Glutamatergic neuron (in vitro differentiated cells): ENCODE measurements at regions not wholly inside any gene's neighbourhood (a gene's known extent, or its start where the extent isn't known, plus 50 kb on each side); places are given as distances from the start of the nearest gene placed in this dataset.

Experiments
- DNase-seq: peaks from one replicate; pipeline ENCODE4 v3.0.0; 2022
- H3K27ac Mint-ChIP-seq: one replicate; pipeline ENCODE4 v1.8.0; 2020; ENCODE audit warnings: mild to moderate bottlenecking, mixed read lengths, inconsistent platforms; ENCODE audit not compliant: unreplicated experiment
- H3K27me3 Mint-ChIP-seq: one replicate; pipeline ENCODE4 v1.8.0; 2020; ENCODE audit warnings: mild to moderate bottlenecking, moderate library complexity, mixed read lengths, inconsistent platforms; ENCODE audit not compliant: unreplicated experiment
- H3K36me3 Mint-ChIP-seq: one replicate; pipeline ENCODE4 v1.8.0; 2020; ENCODE audit warnings: mild to moderate bottlenecking, mixed read lengths, inconsistent platforms; ENCODE audit not compliant: unreplicated experiment
- H3K4me1 Mint-ChIP-seq: one replicate; pipeline ENCODE4 v1.8.0; 2020; ENCODE audit warnings: mild to moderate bottlenecking, low read depth, mixed read lengths, inconsistent platforms; ENCODE audit not compliant: unreplicated experiment
- H3K4me3 Mint-ChIP-seq: one replicate; pipeline ENCODE4 v1.8.0; 2020; ENCODE audit warnings: mild to moderate bottlenecking, mixed read lengths, inconsistent platforms; ENCODE audit not compliant: unreplicated experiment
- H3K9me3 Mint-ChIP-seq: one replicate; pipeline ENCODE4 v1.8.0; 2020; ENCODE audit warnings: mild to moderate bottlenecking, moderate library complexity, mixed read lengths, inconsistent platforms; ENCODE audit not compliant: unreplicated experiment
- CTCF ChIP-seq: fragments of 200-600 bp; sonication (generic); IDR thresholded peaks from one replicate; pipeline ENCODE4 v1.5.0; 2021; ENCODE audit not compliant: partially characterized antibody, unreplicated experiment

- H3K36me3 Mint-ChIP-seq = no peaks in the 10 kb centered on the region
- DNase-seq = no peak
- H3K27ac Mint-ChIP-seq = no peak overlapping the region
- no peaks in the 10 kb centered on the region for H3K9me3 Mint-ChIP-seq
- no peak for TF ChIP-seq CTCF
- no peak overlapping the region for H3K4me3 Mint-ChIP-seq
- no peaks in the 10 kb centered on the region for H3K27me3 Mint-ChIP-seq
- no peaks in the 10 kb centered on the region for H3K4me1 Mint-ChIP-seq
Measured at GRCh38 chr2:60699617-60700016, 56.5 kb upstream of the PAPOLG start.

GRCh38 chr2:60706021-60706420 is 50.0 kb upstream of the PAPOLG start:
- no peaks in the 10 kb centered on the region for H3K27me3 Mint-ChIP-seq
- H3K27ac Mint-ChIP-seq = no peak overlapping the region
- H3K36me3 Mint-ChIP-seq = no peaks in the 10 kb centered on the region
- H3K4me3 Mint-ChIP-seq = no peak overlapping the region
- no peak for TF ChIP-seq CTCF
- no peaks in the 10 kb centered on the region for H3K4me1 Mint-ChIP-seq
- no peak for DNase-seq
- no peaks in the 10 kb centered on the region for H3K9me3 Mint-ChIP-seq
